Esophagus squamous epithelium (tissue), 5 donors: ENCODE measurements at regions not wholly inside any gene's neighbourhood (a gene's known extent, or its start where the extent isn't known, plus 50 kb on each side); places are given as distances from the start of the nearest gene placed in this dataset.

Experiments used
- DNase-seq: peaks from one replicate; lab custom pipeline; 2025; lab: John Stamatoyannopoulos, UW
- H3K27ac ChIP-seq, 4 donors: fragments of 200-600 bp; sonication (generic); one replicate each; pipeline ENCODE4 v1.5.1; 2016 to 2019; ENCODE audit warnings: mild to moderate bottlenecking in 1 of 4
- H3K27me3 ChIP-seq, 4 donors: fragments of 200-600 bp; sonication (generic); 1 replicate in 3 of 4; 2 replicates in 1 of 4; pipeline versions ENCODE4 v1.5.1 to v1.6.0; 2017 to 2021; ENCODE audit warnings: antibody characterized with exemption in 1 of 4
- H3K36me3 ChIP-seq, 3 donors: fragments of 200-600 bp; sonication (generic); one replicate each; pipeline ENCODE4 v1.5.1; 2016 to 2019
- H3K4me1 ChIP-seq, 3 donors: fragments of 200-600 bp; sonication (generic); one replicate each; pipeline ENCODE4 v1.5.1; 2017 to 2019
- H3K4me3 ChIP-seq, 4 donors: fragments of 200-600 bp; sonication (generic); 1 replicate in 3 of 4; 2 replicates in 1 of 4; pipeline ENCODE4 v1.5.1; 2016 to 2019; ENCODE audit warnings: mild to moderate bottlenecking in 2 of 4, moderate library complexity in 1 of 4
- H3K9me3 ChIP-seq, 3 donors: fragments of 200-600 bp; sonication (generic); one replicate each; pipeline ENCODE4 v1.5.1; 2016 to 2019
- POLR2A ChIP-seq, 4 donors: fragments of 450-650 bp; IDR thresholded peaks; one replicate each; pipeline ENCODE4 v1.6.1; 2017; ENCODE audit warnings: antibody characterized with exemption in 4 of 4, mild to moderate bottlenecking in 4 of 4, moderate library complexity in 3 of 4
- WGBS, 2 donors: methylation state at CpG; one replicate each; pipeline ENCODE4 v1.1.5; 2018; 5-methylcytosine and 5-hydroxymethylcytosine counted together
- intact Hi-C: fragments of 100-400 bp; cut with DNase I; formaldehyde crosslinking; loops from one replicate; pipeline ENCODE4 v1.15.0; 2022
- TF ChIP-seq, protein P1 (sequence below), 6 experiments: fragments of 450-650 bp in 4 of 6; fragments of 200-600 bp in 2 of 6; sonication (generic) in 2 of 6; IDR thresholded peaks; one replicate each; pipeline ENCODE4 v1.5.1; 2016 to 2019; ENCODE audit warnings: antibody characterized with exemption in 6 of 6, mild to moderate bottlenecking in 4 of 6, moderate library complexity in 4 of 6
- donor health status: DM: yes; HTN: yes; CAD: no.

DNA sequence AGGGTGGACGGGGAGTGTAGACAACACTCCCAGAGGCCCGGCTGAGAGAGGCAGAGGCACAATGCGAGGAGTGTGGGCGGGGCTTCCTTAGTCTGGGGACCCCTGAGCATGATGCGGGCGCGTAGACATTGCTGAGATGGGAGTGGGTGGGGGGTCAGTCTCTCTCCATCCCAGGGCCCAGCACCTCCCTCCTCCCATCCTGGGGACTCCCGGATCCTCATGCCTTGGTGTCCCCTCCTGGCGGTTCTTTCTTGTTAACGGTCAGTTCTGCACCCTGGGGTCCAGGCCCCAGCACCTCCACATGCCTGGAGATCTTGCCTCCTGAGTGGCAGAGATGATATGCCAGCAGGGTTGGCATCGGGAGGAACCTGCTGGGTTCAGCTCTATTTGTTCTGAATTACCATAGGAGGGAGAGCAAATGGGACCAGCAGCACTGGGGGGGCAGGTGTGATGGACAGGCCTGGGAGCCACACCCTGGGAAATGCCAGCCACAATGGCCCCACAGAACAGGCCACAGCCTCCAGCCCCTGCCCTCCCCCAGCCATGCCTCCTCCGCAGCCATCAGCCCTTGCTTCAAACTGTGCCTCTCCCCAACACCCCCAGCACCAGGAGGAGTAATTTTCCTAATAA is 55.7 kb downstream of the RTL6 start:
- H3K9me3 ChIP-seq: peaks cover 0 to 11% (median 0%) of the 10 kb centered on the region in 3 donors
- 50 to 90% methylated on average over 4 to 9 of the region's 12 CpGs for WGBS, 2 donors
- no peak for TF ChIP-seq POLR2A (IDR thresholded peaks at IDR 0.05)
- TF ChIP-seq, protein P1, sequence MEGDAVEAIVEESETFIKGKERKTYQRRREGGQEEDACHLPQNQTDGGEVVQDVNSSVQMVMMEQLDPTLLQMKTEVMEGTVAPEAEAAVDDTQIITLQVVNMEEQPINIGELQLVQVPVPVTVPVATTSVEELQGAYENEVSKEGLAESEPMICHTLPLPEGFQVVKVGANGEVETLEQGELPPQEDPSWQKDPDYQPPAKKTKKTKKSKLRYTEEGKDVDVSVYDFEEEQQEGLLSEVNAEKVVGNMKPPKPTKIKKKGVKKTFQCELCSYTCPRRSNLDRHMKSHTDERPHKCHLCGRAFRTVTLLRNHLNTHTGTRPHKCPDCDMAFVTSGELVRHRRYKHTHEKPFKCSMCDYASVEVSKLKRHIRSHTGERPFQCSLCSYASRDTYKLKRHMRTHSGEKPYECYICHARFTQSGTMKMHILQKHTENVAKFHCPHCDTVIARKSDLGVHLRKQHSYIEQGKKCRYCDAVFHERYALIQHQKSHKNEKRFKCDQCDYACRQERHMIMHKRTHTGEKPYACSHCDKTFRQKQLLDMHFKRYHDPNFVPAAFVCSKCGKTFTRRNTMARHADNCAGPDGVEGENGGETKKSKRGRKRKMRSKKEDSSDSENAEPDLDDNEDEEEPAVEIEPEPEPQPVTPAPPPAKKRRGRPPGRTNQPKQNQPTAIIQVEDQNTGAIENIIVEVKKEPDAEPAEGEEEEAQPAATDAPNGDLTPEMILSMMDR (IDR thresholded peaks at IDR 0.05): no peak
- intact Hi-C loops: no loop called here
- H3K27ac ChIP-seq: no peak overlapping the region
- no peaks in the 10 kb centered on the region for H3K36me3 ChIP-seq
- H3K4me1 ChIP-seq: peaks cover 0 to 9% (median 6%) of the 10 kb centered on the region in 3 donors
- DNase-seq: no peak
- H3K4me3 ChIP-seq: no peak overlapping the region
- H3K27me3 ChIP-seq: peaks cover 0 to 65% (median 0%) of the 10 kb centered on the region in 4 donors

DNA sequence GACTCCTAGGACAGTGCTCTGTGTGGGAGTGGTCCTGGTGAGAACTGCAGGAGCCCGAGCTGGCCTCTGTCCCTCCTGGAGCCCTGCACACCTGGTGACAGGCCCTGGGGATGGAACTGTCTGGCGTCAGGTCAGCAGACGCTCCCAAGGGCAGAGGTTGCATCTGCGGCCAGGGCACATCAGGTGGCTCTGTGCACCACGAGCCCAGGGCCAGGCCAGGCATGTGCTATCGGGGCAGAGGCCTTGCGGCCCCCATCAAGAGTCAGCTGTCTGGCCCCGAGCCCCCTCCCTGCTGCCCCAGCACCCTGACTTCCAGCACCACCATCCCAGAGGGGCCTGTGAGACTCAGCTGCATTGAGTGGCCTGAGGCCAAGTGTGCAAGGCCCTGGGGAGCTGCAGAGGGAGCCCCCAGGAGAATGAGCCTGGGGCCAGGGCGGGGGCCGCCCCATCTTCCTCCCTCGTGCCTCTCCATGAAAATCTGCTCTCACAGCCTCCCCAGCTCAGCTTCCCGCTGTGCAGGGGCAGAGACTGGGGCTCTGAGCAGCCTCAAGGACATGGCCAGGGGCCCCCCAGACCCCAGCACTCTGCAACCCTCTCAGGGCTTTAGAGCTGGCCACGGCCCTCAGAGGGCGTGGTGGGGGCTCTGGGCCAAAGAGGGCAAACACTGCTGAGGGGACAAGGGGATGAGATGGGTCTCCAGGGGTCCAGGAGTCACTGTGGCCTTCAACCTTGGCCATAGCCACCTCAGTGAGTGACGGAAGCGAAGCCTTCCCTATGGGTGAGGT is 56.4 kb downstream of the RTL6 start:
- TF ChIP-seq, protein P1 (IDR thresholded peaks at IDR 0.05): no peak
- no peak for TF ChIP-seq POLR2A (IDR thresholded peaks at IDR 0.05)
- no peak for DNase-seq
- 100% methylated on average over 2 of the region's 16 CpGs for WGBS, 2 donors
- Histone ChIP-seq H3K27ac (no peak overlapping the region), H3K9me3 (peaks cover 0 to 6% (median 0%) of the 10 kb centered on the region in 3 donors), H3K27me3 (peaks cover 0 to 58% (median 0%) of the 10 kb centered on the region in 4 donors), H3K4me1 (peaks cover 0 to 9% (median 6%) of the 10 kb centered on the region in 3 donors), H3K4me3 (no peak overlapping the region), H3K36me3 (no peaks in the 10 kb centered on the region)
- intact Hi-C loops: no loop called here

- no peak for TF ChIP-seq POLR2A (IDR thresholded peaks at IDR 0.05)
- TF ChIP-seq, protein P1 (IDR thresholded peaks at IDR 0.05): no peak
- intact Hi-C loops: no loop called here
- no peaks in the 10 kb centered on the region for H3K36me3 ChIP-seq
- H3K9me3 ChIP-seq: no peaks in the 10 kb centered on the region
- H3K4me3 ChIP-seq: no peak overlapping the region
- peaks cover 0 to 5% (median 4%) of the 10 kb centered on the region in 3 donors for H3K4me1 ChIP-seq
- WGBS, 2 donors: 87 to 92% methylated on average over 2 to 11 of the region's 19 CpGs
- peaks cover 0 to 47% (median 0%) of the 10 kb centered on the region in 4 donors for H3K27me3 ChIP-seq
- DNase-seq: no peak
- H3K27ac ChIP-seq: no peak overlapping the region
These were observed 57.5 kb downstream of the RTL6 start for GRCh38 chr22:44440224-44441160.

GRCh38 chr22:44439356-44440223 is 58.4 kb downstream of the RTL6 start:
- WGBS, 2 donors: 78 to 91% methylated on average over 10 to 15 of the region's 21 CpGs
- DNase-seq: no peak
- Histone ChIP-seq H3K9me3 (no peaks in the 10 kb centered on the region), H3K27me3 (peaks cover 0 to 41% (median 0%) of the 10 kb centered on the region in 4 donors), H3K4me1 (no peaks in the 10 kb centered on the region), H3K36me3 (no peaks in the 10 kb centered on the region), H3K4me3 (no peak overlapping the region), H3K27ac (no peak overlapping the region)
- intact Hi-C loops: no loop called here
- TF ChIP-seq, protein P1 (IDR thresholded peaks at IDR 0.05): no peak
